HUES48 (cell line): ENCODE measurements at regions not wholly inside any gene's neighbourhood (a gene's known extent, or its start where the extent isn't known, plus 50 kb on each side); places are given as distances from the start of the nearest gene placed in this dataset.

ENCODE experiments used
- H3K27ac ChIP-seq: one replicate; pipeline ENCODE4 v1.7.0; 2013; ENCODE audit warnings: low read depth, low read length, inconsistent platforms
- H3K27me3 ChIP-seq: 2 replicates; pipeline ENCODE4 v1.6.1; 2013; ENCODE audit warnings: mild to moderate bottlenecking, low read length; ENCODE audit not compliant: control insufficient read depth, insufficient read depth
- H3K36me3 ChIP-seq: 2 replicates; pipeline ENCODE4 v1.6.1; 2013; ENCODE audit warnings: low read length; ENCODE audit not compliant: control insufficient read depth, insufficient read depth
- H3K4me1 ChIP-seq: 2 replicates; pipeline ENCODE4 v1.6.1; 2013; ENCODE audit warnings: mild to moderate bottlenecking, low read length; ENCODE audit not compliant: control insufficient read depth, insufficient read depth
- H3K4me3 ChIP-seq: 2 replicates; pipeline ENCODE4 v1.5.1; 2013; ENCODE audit warnings: mild to moderate bottlenecking, low read depth, low read length
- H3K9ac ChIP-seq: 2 replicates; pipeline ENCODE4 v1.6.1; 2013; ENCODE audit warnings: mild to moderate bottlenecking, low read depth, low read length, moderate library complexity
- H3K9me3 ChIP-seq: 2 replicates; pipeline ENCODE4 v1.6.1; 2013; ENCODE audit warnings: low read length; ENCODE audit not compliant: control insufficient read depth, insufficient read depth

DNA sequence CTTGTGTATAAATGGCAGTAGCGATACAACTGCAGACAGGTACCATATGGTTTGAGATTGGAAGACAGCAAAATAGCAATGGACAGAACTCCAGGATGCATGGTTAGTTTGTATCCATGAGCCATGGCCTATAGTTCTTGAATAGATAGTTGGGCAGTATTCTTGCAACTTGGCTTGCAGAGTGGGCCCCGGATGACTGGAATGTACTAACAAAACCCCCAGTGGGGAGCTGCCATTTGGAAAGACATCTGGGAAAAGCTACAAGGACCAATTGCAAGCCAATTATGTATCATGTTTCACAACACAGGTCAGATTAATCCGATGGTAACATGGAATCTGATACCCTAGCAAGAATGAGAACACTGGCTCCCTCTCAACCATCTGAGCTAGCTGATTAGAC, 279.6 kb downstream of the RERGL start:
- H3K27me3 ChIP-seq: no peaks in the 10 kb centered on the region
- no peak overlapping the region for H3K9ac ChIP-seq
- H3K4me3 ChIP-seq: no peak overlapping the region
- H3K36me3 ChIP-seq: no peaks in the 10 kb centered on the region
- H3K27ac ChIP-seq: no peak overlapping the region
- no peaks in the 10 kb centered on the region for H3K4me1 ChIP-seq
- H3K9me3 ChIP-seq: no peaks in the 10 kb centered on the region

DNA sequence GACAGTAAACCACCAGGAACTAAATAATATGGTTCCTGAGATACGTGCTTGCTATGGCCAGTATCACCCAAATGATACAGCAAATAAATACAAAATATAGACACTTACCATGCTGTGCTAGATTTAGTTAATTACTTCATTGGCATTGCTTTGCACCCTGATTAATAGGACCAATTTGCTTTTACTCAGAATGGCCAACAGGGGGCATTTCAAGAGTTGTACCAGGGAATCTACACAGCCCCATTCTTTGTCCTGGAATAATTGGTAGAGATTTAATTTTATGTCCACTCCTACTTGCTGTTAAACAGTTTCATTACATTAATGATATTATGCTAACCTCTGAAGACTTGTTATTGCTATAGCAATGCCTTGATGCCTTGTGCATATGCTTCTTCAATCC, 280.8 kb downstream of the RERGL start:
- H3K4me1 ChIP-seq: no peaks in the 10 kb centered on the region
- no peak overlapping the region for H3K27ac ChIP-seq
- no peaks in the 10 kb centered on the region for H3K36me3 ChIP-seq
- no peak overlapping the region for H3K4me3 ChIP-seq
- no peaks in the 10 kb centered on the region for H3K27me3 ChIP-seq
- H3K9me3 ChIP-seq: no peaks in the 10 kb centered on the region
- no peak overlapping the region for H3K9ac ChIP-seq

- Histone ChIP-seq H3K36me3 (no peaks in the 10 kb centered on the region), H3K4me1 (no peaks in the 10 kb centered on the region), H3K27ac (no peak overlapping the region), H3K9me3 (no peaks in the 10 kb centered on the region), H3K27me3 (no peaks in the 10 kb centered on the region), H3K4me3 (no peak overlapping the region), H3K9ac (no peak overlapping the region)
Measured at GRCh38 chr12:17802657-17803641, 287.0 kb downstream of the RERGL start.

DNA sequence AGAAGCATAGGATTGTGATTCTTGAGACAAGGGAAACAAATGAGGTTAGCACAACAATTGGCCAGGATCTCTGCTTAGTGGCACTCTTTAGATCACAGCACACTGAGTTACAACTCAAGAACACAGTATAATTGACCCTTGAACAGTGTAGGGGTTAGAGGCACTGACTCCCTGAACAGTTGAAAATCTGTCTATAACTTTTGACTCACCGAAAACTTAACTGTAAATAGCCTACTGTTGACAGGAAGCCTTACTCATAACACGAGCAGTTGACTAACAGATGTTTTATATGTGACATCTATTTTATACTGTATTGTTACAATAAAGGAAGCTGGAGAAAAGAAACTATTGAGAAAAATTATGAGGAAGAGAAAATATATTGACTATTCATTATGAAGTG, 296.1 kb downstream of the RERGL start:
- Histone ChIP-seq H3K27ac (no peak overlapping the region), H3K4me1 (no peaks in the 10 kb centered on the region), H3K36me3 (no peaks in the 10 kb centered on the region), H3K27me3 (no peaks in the 10 kb centered on the region), H3K9me3 (no peaks in the 10 kb centered on the region), H3K4me3 (no peak overlapping the region), H3K9ac (no peak overlapping the region)

- Histone ChIP-seq H3K9ac (no peak overlapping the region), H3K4me1 (no peaks in the 10 kb centered on the region), H3K27me3 (no peaks in the 10 kb centered on the region), H3K9me3 (no peaks in the 10 kb centered on the region), H3K27ac (no peak overlapping the region), H3K4me3 (no peak overlapping the region), H3K36me3 (no peaks in the 10 kb centered on the region)
Measured at GRCh38 chr12:17778242-17778641, 311.8 kb downstream of the RERGL start.

DNA sequence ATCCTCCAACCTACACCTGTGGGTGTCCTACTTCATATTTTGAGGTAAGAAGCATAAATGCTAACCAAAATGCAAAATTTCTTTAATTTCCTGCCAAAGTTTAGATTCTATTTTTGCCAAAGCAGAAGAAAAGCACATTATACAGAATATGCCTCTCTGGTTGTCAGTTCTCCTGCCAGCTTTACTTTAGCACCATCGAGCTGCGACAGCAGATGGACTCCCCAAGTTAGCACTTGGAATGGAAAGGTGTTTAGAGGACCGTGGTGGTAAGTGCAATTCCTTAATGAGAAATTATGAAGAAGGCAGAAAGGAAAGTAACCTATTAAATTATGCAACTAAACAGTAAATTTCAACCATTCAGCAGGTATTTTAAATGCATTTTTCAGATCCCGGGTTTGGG, 326.6 kb downstream of the RERGL start:
- Histone ChIP-seq H3K4me3 (no peak overlapping the region), H3K36me3 (no peaks in the 10 kb centered on the region), H3K27me3 (no peaks in the 10 kb centered on the region), H3K4me1 (no peaks in the 10 kb centered on the region), H3K27ac (no peak overlapping the region), H3K9ac (no peak overlapping the region), H3K9me3 (0 out of 2 replicates have a peak, but pooled peaks cover 3% of the 10 kb centered on the region)

DNA sequence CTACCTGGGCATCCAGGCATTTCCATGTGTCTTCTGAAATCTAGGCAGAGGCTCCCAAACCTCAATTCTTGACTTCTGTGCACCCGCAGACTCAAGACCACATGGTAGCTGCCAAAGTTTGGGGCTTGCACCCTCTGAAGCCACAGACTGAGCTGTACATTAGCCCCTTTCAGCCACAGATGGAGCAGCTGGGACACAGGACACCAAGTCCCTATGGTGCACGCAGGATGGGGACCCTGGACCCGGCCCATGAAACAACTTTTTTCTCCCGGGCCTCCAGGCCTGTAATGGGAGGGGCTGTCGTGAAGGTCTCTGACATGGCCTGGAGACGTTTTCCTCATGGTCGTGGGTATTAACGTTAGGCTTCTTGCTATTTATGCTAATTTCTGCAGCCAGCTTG, 330.0 kb downstream of the RERGL start:
- Histone ChIP-seq H3K27me3 (no peaks in the 10 kb centered on the region), H3K9ac (no peak overlapping the region), H3K36me3 (no peaks in the 10 kb centered on the region), H3K9me3 (peaks cover 6% of the 10 kb centered on the region; the same call in 1 of the 2 replicates), H3K4me1 (no peaks in the 10 kb centered on the region), H3K4me3 (no peak overlapping the region), H3K27ac (no peak overlapping the region)
